WERI-Rb-1 (cell line): ENCODE measurements at regions not wholly inside any gene's neighbourhood (a gene's known extent, or its start where the extent isn't known, plus 50 kb on each side); places are given as distances from the start of the nearest gene placed in this dataset.

Experiments
- DNase-seq: peaks from one replicate; pipeline ENCODE4 v3.0.0-alpha.2; 2020
- H3K27ac ChIP-seq: fragments of 250-450 bp; sonication (Bioruptor Pico); 2 replicates; pipeline ENCODE4 v1.5.1; 2020; ENCODE audit warnings: mild to moderate bottlenecking, moderate library complexity
- H3K27me3 ChIP-seq: fragments of 250-450 bp; sonication (Bioruptor Pico); 2 replicates; pipeline ENCODE4 v1.5.1; 2021; ENCODE audit warnings: mild to moderate bottlenecking, low read depth, moderate library complexity; ENCODE audit not compliant: insufficient read depth, severe bottlenecking
- H3K36me3 ChIP-seq: fragments of 250-450 bp; sonication (Bioruptor Pico); 2 replicates; pipeline ENCODE4 v1.5.1; 2020; ENCODE audit warnings: mild to moderate bottlenecking, moderate library complexity
- H3K4me3 ChIP-seq: 2 replicates; pipeline ENCODE4 v1.5.1; 2011; ENCODE audit warnings: low read depth, mild to moderate bottlenecking, control low read depth, low read length
- H3K9me3 ChIP-seq: fragments of 250-450 bp; sonication (Bioruptor Pico); 2 replicates; pipeline ENCODE4 v1.5.1; 2021; ENCODE audit warnings: mild to moderate bottlenecking, moderate library complexity; ENCODE audit not compliant: severe bottlenecking
- TF ChIP-seq, protein P1 (sequence below): IDR thresholded peaks from 2 replicates; pipeline ENCODE4 v1.5.1; 2011; ENCODE audit warnings: low read depth, mild to moderate bottlenecking, control low read depth, inconsistent platforms, low read length

DNA sequence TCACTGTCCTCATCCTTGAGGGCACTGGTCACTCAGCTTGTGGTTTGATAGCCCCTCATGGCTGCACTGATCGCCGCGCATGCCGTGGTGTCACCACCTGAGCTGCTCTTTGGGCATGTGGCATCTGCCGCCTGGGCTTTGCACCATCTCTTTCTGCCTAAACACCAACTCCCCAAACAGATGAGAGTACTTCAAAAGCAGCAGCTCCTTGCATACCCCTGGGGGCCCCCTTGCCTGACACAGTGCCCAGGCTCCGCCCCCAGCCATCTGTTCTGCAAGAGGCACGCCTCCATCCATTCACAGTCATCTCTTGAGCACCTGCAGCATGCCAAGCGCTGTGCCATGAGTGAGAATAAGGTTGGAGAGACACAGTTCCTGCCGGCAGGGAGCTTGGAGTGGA is 104.5 kb upstream of the B3GAT1 start:
- no peaks in the 10 kb centered on the region for H3K9me3 ChIP-seq
- DNase-seq, result peak; percentile 78
- no peak overlapping the region for H3K27ac ChIP-seq
- H3K27me3 ChIP-seq, result no peaks in the 10 kb centered on the region
- TF ChIP-seq, protein P1, sequence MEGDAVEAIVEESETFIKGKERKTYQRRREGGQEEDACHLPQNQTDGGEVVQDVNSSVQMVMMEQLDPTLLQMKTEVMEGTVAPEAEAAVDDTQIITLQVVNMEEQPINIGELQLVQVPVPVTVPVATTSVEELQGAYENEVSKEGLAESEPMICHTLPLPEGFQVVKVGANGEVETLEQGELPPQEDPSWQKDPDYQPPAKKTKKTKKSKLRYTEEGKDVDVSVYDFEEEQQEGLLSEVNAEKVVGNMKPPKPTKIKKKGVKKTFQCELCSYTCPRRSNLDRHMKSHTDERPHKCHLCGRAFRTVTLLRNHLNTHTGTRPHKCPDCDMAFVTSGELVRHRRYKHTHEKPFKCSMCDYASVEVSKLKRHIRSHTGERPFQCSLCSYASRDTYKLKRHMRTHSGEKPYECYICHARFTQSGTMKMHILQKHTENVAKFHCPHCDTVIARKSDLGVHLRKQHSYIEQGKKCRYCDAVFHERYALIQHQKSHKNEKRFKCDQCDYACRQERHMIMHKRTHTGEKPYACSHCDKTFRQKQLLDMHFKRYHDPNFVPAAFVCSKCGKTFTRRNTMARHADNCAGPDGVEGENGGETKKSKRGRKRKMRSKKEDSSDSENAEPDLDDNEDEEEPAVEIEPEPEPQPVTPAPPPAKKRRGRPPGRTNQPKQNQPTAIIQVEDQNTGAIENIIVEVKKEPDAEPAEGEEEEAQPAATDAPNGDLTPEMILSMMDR, result no peak
- H3K4me3 ChIP-seq, result no peak overlapping the region
- H3K36me3 ChIP-seq, result no peaks in the 10 kb centered on the region

DNA sequence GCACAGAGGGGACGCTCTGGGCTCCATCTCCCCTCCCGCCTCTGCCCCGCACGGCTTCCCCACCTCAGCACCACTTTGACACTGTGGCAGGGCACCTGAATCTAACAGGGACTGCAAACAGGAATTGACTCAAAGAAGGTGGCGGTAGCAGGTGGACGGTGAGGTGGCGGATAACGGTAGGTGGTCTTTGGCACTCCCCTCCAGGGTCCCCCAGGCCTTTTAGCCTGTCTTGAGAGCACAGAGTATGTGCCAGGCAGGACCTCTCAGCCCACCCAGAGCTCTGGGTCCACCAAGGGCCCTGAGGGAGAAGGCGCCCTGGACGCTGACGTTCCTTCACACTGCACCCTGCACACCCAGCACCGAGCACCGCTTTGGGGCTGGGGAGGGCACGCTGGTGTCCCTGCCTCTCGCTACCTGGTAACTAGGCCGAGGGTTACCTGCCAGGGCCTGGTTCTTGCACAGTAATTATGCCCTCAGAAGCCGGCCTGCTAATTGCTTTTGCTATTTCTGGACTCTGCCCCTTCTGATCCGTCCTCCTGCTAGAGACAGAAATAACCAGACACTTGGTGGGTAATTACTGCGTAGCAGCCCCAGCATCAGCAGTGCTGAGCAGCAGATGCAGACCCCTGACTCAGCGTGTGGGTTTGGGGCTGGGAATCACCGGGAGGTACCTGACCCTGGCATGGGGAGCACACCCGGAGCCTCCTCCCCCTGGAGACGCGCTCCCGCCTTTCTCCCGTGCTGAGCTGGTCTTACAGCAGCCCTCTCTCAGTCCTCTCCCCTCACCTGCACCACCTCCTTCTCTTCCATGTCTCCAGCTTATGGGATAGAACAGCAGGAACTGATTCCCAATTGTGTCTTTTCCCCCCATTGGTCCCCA is 103.3 kb upstream of the B3GAT1 start:
- TF ChIP-seq, protein P1, result no peak
- no peak overlapping the region for H3K4me3 ChIP-seq
- H3K9me3 ChIP-seq, result no peaks in the 10 kb centered on the region
- no peaks in the 10 kb centered on the region for H3K27me3 ChIP-seq
- DNase-seq, result peak; percentile 5
- H3K27ac ChIP-seq, result no peak overlapping the region
- no peaks in the 10 kb centered on the region for H3K36me3 ChIP-seq

- Histone ChIP-seq H3K27ac (no peak overlapping the region), H3K36me3 (no peaks in the 10 kb centered on the region), H3K9me3 (no peaks in the 10 kb centered on the region), H3K27me3 (no peaks in the 10 kb centered on the region), H3K4me3 (no peak overlapping the region)
- DNase-seq, result peak; percentile 5
- TF ChIP-seq, protein P1, result no peak
These were observed 102.4 kb upstream of the B3GAT1 start for GRCh38 chr11:134514354-134514951.

DNA sequence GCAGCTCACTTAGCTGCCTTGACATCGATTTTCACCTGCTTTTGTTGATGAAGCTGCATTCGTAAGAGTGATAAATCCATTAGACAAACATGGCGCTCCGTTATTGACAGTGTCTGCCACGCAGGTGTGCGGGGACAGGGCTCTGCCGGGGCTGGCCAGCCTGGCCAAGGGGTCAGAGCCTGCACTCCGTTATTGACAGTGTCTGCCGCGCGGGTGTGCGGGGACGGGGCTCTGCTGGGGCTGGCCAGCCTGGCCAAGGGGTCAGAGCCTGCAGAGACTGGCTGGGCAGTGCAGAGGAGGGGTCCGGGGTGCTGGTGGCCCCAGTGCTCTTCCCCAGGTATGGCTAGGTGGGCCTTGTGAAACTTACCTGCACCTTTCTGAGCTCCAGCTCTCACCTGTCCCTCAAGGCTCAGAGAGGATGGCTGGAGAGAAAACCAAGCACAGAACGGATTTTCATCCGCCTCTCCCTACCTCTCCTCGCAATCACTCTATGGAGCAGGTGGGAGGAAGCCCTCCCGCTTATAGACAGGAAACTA is 101.6 kb upstream of the B3GAT1 start:
- Histone ChIP-seq H3K36me3 (no peaks in the 10 kb centered on the region), H3K4me3 (no peak overlapping the region), H3K27ac (no peak overlapping the region), H3K9me3 (no peaks in the 10 kb centered on the region), H3K27me3 (no peaks in the 10 kb centered on the region)
- TF ChIP-seq, protein P1, result no peak
- no peak for DNase-seq

- H3K36me3 ChIP-seq, result no peaks in the 10 kb centered on the region
- H3K4me3 ChIP-seq, result no peak overlapping the region
- H3K9me3 ChIP-seq, result no peaks in the 10 kb centered on the region
- no peaks in the 10 kb centered on the region for H3K27me3 ChIP-seq
- TF ChIP-seq, protein P1, result no peak
- H3K27ac ChIP-seq, result no peak overlapping the region
- DNase-seq, result no peak
These were observed 100.8 kb upstream of the B3GAT1 start for GRCh38 chr11:134512571-134513538.
